WTC11 (cell line): ENCODE measurements at regions not wholly inside any gene's neighbourhood (a gene's known extent, or its start where the extent isn't known, plus 50 kb on each side); places are given as distances from the start of the nearest gene placed in this dataset.

Source experiments
- ATAC-seq: fragments of 200-7000 bp; cut with Tn5 transposase; 2 replicates; pipeline ENCODE4 v1.10.0; 2021; ENCODE audit warnings: mild to moderate bottlenecking, moderate library complexity
- CTCF ChIA-PET: fragments of 300-600 bp; sonication (Branson Sonifier 250); formaldehyde crosslinking; loops from one replicate; lab custom pipeline; 2021; ENCODE audit warnings: antibody characterized with exemption; lab: Charles Lee
- POLR2A ChIA-PET: fragments of 350-600 bp; sonication (Branson Sonifier 250); formaldehyde crosslinking; loops from one replicate; lab custom pipeline; 2021; ENCODE audit warnings: antibody characterized with exemption; lab: Charles Lee
- DNase-seq: peaks from one replicate; pipeline ENCODE4 v3.0.0; 2021; ENCODE audit warnings: low spot score
- H3K27ac Mint-ChIP-seq: 2 replicates; pipeline ENCODE4 v1.8.0; 2021; ENCODE audit warnings: mixed read lengths
- H3K27me3 Mint-ChIP-seq: 2 replicates; pipeline ENCODE4 v1.8.0; 2021; ENCODE audit warnings: low read depth, mild to moderate bottlenecking, moderate library complexity, mixed read lengths
- H3K36me3 Mint-ChIP-seq: 2 replicates; pipeline ENCODE4 v1.8.0; 2021; ENCODE audit warnings: mixed read lengths
- H3K4me1 Mint-ChIP-seq: 2 replicates; pipeline ENCODE4 v1.8.0; 2022; ENCODE audit warnings: mixed read lengths
- H3K4me3 Mint-ChIP-seq: 2 replicates; pipeline ENCODE4 v1.8.0; 2021; ENCODE audit warnings: mild to moderate bottlenecking, moderate library complexity, mixed read lengths
- H3K9me3 Mint-ChIP-seq: 2 replicates; pipeline ENCODE4 v1.8.0; 2021; ENCODE audit warnings: mixed read lengths
- AFF4 ChIP-seq: sonication (generic); formaldehyde crosslinking; IDR thresholded peaks from 2 replicates; pipeline ENCODE4 v1.8.1; 2023; ENCODE audit warnings: mild to moderate bottlenecking, missing genetic modification reagents, borderline replicate concordance
- CREM ChIP-seq: sonication (generic); formaldehyde crosslinking; IDR thresholded peaks from 2 replicates; pipeline ENCODE4 v1.8.1; 2022; ENCODE audit warnings: mild to moderate bottlenecking, missing genetic modification reagents, moderate library complexity
- FOXJ3 ChIP-seq: sonication (generic); formaldehyde crosslinking; IDR thresholded peaks from 2 replicates; pipeline ENCODE4 v1.9.0; 2021; ENCODE audit warnings: missing genetic modification reagents, mild to moderate bottlenecking, borderline replicate concordance
- FOXK1 ChIP-seq: sonication (generic); formaldehyde crosslinking; IDR thresholded peaks from 2 replicates; pipeline ENCODE4 v1.8.0; 2022; ENCODE audit warnings: mild to moderate bottlenecking, moderate library complexity, missing genetic modification reagents
- GABPB1 ChIP-seq: sonication (generic); formaldehyde crosslinking; IDR thresholded peaks from 2 replicates; pipeline ENCODE4 v1.8.1; 2023; ENCODE audit warnings: mild to moderate bottlenecking, missing genetic modification reagents
- IRF1 ChIP-seq: sonication (generic); formaldehyde crosslinking; IDR thresholded peaks from 2 replicates; pipeline ENCODE4 v1.8.0; 2023; ENCODE audit warnings: missing genetic modification reagents
- JAZF1 ChIP-seq: fragments of 250-450 bp; sonication (Bioruptor Pico); IDR thresholded peaks from 2 replicates; pipeline ENCODE4 v1.9.0; 2021; ENCODE audit warnings: moderate library complexity, mild to moderate bottlenecking, inconsistent platforms
- NFE2L1 ChIP-seq: sonication (generic); formaldehyde crosslinking; IDR thresholded peaks from 2 replicates; pipeline ENCODE4 v1.8.1; 2023; ENCODE audit warnings: missing genetic modification reagents
- NFYB ChIP-seq: sonication (generic); formaldehyde crosslinking; conservative IDR thresholded peaks from 2 replicates; pipeline ENCODE4 v1.8.0; 2022; ENCODE audit warnings: low read depth, missing genetic modification reagents
- NR1H2 ChIP-seq: sonication (generic); formaldehyde crosslinking; IDR thresholded peaks from 2 replicates; pipeline ENCODE4 v1.9.0; 2021; ENCODE audit warnings: mild to moderate bottlenecking, moderate library complexity, missing genetic modification reagents
- NR2C2 ChIP-seq: sonication (generic); formaldehyde crosslinking; IDR thresholded peaks from 2 replicates; pipeline ENCODE4 v1.8.0; 2022; ENCODE audit warnings: mild to moderate bottlenecking, missing genetic modification reagents
- OVOL2 ChIP-seq: fragments of 250-450 bp; sonication (Bioruptor Pico); IDR thresholded peaks from 2 replicates; pipeline ENCODE4 v1.9.0; 2021; ENCODE audit warnings: mild to moderate bottlenecking, borderline replicate concordance
- SMAD3 ChIP-seq: sonication (generic); formaldehyde crosslinking; IDR thresholded peaks from 2 replicates; pipeline ENCODE4 v1.8.0; 2022; ENCODE audit warnings: missing genetic modification reagents, mild to moderate bottlenecking, borderline replicate concordance
- TEAD4 ChIP-seq: sonication (generic); formaldehyde crosslinking; IDR thresholded peaks from 2 replicates; pipeline ENCODE4 v1.8.0; 2022; ENCODE audit warnings: mild to moderate bottlenecking, missing genetic modification reagents
- ZNF121 ChIP-seq: sonication (generic); formaldehyde crosslinking; IDR thresholded peaks from 2 replicates; pipeline ENCODE4 v1.8.0; 2023; ENCODE audit warnings: missing genetic modification reagents
- ZNF219 ChIP-seq: sonication (generic); formaldehyde crosslinking; IDR thresholded peaks from 2 replicates; pipeline ENCODE4 v1.8.0; 2023; ENCODE audit warnings: missing genetic modification reagents, mild to moderate bottlenecking, borderline replicate concordance
- ZNF671 ChIP-seq: fragments of 250-450 bp; sonication (Bioruptor Pico); IDR thresholded peaks from 2 replicates; pipeline ENCODE4 v1.8.0; 2021; ENCODE audit warnings: mild to moderate bottlenecking
- TF ChIP-seq, protein P1 (sequence below): sonication (generic); formaldehyde crosslinking; IDR thresholded peaks from 2 replicates; pipeline ENCODE4 v1.8.0; 2023; ENCODE audit warnings: mild to moderate bottlenecking, missing genetic modification reagents
- TF ChIP-seq, protein P2 (sequence below): sonication (generic); formaldehyde crosslinking; conservative IDR thresholded peaks from 2 replicates; pipeline ENCODE4 v1.8.1; 2023; ENCODE audit warnings: mild to moderate bottlenecking, low read depth, missing genetic modification reagents, moderate library complexity
- TF ChIP-seq, protein P3 (sequence below): fragments of 250-450 bp; sonication (Bioruptor Pico); IDR thresholded peaks from 2 replicates; pipeline ENCODE4 v2.1.2; 2022; ENCODE audit warnings: mild to moderate bottlenecking, moderate library complexity
- TF ChIP-seq, protein P4 (sequence below): fragments of 250-450 bp; sonication (Bioruptor Pico); IDR thresholded peaks from 2 replicates; pipeline ENCODE4 v1.9.0; 2021; ENCODE audit warnings: mild to moderate bottlenecking

DNA sequence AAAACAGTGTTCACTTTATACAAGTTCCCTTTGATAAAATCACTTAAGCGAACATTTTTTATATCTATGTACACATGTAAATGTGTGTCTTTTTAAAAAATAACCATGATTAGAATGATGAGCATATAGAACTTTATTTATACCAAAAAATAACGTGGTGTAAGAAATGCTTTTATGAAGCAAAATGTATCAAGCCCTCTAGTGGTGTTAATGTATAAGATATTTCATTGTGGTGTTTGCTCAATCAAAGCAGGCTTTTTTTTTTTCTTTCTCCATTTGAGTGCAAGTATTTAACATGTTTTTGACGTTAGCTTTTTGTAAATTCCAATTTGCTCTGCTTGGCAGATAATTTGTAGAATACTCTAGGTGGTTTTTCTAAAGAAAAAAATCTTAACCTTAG lies 2092.4 kb upstream of the TENM3 start:
- Mint-ChIP-seq H3K27me3 (no peaks in the 10 kb centered on the region), H3K27ac (no peak overlapping the region), H3K4me3 (no peak overlapping the region), H3K4me1 (peaks cover 12% of the 10 kb centered on the region), H3K36me3 (no peaks in the 10 kb centered on the region), H3K9me3 (no peaks in the 10 kb centered on the region)
- POLR2A ChIA-PET = no interaction called here
- no peak for ATAC-seq
- CTCF ChIA-PET = interaction anchor here (1.2 kb wide), 1 partner anchor 9 kb away, joined by 5 read pairs; no protein-coding TSS in a partner anchor
- DNase-seq = no peak
- no peak for TF ChIP-seq SMAD3 (CRISPR knock-in tag)
- TF ChIP-seq ZNF671 (CRISPR knock-in tag) = no peak

GRCh38 chr4:180152831-180153230 lies 2090.4 kb upstream of the TENM3 start:
- no peak overlapping the region for H3K4me3 Mint-ChIP-seq
- CTCF ChIA-PET = no interaction called here
- TF ChIP-seq FOXJ3 (CRISPR knock-in tag) (no peak), NFYB (CRISPR knock-in tag) (no peak)
- TF ChIP-seq, protein P1, sequence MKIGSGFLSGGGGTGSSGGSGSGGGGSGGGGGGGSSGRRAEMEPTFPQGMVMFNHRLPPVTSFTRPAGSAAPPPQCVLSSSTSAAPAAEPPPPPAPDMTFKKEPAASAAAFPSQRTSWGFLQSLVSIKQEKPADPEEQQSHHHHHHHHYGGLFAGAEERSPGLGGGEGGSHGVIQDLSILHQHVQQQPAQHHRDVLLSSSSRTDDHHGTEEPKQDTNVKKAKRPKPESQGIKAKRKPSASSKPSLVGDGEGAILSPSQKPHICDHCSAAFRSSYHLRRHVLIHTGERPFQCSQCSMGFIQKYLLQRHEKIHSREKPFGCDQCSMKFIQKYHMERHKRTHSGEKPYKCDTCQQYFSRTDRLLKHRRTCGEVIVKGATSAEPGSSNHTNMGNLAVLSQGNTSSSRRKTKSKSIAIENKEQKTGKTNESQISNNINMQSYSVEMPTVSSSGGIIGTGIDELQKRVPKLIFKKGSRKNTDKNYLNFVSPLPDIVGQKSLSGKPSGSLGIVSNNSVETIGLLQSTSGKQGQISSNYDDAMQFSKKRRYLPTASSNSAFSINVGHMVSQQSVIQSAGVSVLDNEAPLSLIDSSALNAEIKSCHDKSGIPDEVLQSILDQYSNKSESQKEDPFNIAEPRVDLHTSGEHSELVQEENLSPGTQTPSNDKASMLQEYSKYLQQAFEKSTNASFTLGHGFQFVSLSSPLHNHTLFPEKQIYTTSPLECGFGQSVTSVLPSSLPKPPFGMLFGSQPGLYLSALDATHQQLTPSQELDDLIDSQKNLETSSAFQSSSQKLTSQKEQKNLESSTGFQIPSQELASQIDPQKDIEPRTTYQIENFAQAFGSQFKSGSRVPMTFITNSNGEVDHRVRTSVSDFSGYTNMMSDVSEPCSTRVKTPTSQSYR (CRISPR knock-in tag) = no peak
- H3K36me3 Mint-ChIP-seq = no peaks in the 10 kb centered on the region
- POLR2A ChIA-PET = no interaction called here
- DNase-seq (no peak), ATAC-seq (no peak)
- H3K27me3 Mint-ChIP-seq = no peaks in the 10 kb centered on the region
- H3K9me3 Mint-ChIP-seq = no peaks in the 10 kb centered on the region
- H3K4me1 Mint-ChIP-seq = peaks cover 12% of the 10 kb centered on the region
- H3K27ac Mint-ChIP-seq = no peak overlapping the region

- DNase-seq = no peak
- TF ChIP-seq AFF4 (CRISPR knock-in tag) (no peak), NFYB (CRISPR knock-in tag) (no peak), NR1H2 (CRISPR knock-in tag) (no peak), ZNF219 (CRISPR knock-in tag) (no peak), IRF1 (CRISPR knock-in tag) (no peak), NFE2L1 (CRISPR knock-in tag) (no peak), GABPB1 (CRISPR knock-in tag) (no peak), NR2C2 (CRISPR knock-in tag) (no peak), CREM (CRISPR knock-in tag) (no peak), TEAD4 (CRISPR knock-in tag) (no peak), JAZF1 (CRISPR knock-in tag) (no peak), FOXK1 (CRISPR knock-in tag) (no peak), OVOL2 (CRISPR knock-in tag) (no peak), ZNF121 (CRISPR knock-in tag) (no peak)
- TF ChIP-seq, protein P2, sequence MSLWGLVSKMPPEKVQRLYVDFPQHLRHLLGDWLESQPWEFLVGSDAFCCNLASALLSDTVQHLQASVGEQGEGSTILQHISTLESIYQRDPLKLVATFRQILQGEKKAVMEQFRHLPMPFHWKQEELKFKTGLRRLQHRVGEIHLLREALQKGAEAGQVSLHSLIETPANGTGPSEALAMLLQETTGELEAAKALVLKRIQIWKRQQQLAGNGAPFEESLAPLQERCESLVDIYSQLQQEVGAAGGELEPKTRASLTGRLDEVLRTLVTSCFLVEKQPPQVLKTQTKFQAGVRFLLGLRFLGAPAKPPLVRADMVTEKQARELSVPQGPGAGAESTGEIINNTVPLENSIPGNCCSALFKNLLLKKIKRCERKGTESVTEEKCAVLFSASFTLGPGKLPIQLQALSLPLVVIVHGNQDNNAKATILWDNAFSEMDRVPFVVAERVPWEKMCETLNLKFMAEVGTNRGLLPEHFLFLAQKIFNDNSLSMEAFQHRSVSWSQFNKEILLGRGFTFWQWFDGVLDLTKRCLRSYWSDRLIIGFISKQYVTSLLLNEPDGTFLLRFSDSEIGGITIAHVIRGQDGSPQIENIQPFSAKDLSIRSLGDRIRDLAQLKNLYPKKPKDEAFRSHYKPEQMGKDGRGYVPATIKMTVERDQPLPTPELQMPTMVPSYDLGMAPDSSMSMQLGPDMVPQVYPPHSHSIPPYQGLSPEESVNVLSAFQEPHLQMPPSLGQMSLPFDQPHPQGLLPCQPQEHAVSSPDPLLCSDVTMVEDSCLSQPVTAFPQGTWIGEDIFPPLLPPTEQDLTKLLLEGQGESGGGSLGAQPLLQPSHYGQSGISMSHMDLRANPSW = no peak
- TF ChIP-seq, protein P3, sequence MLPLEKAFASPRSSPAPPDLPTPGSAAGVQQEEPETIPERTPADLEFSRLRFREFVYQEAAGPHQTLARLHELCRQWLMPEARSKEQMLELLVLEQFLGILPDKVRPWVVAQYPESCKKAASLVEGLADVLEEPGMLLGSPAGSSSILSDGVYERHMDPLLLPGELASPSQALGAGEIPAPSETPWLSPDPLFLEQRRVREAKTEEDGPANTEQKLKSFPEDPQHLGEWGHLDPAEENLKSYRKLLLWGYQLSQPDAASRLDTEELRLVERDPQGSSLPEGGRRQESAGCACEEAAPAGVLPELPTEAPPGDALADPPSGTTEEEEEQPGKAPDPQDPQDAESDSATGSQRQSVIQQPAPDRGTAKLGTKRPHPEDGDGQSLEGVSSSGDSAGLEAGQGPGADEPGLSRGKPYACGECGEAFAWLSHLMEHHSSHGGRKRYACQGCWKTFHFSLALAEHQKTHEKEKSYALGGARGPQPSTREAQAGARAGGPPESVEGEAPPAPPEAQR (CRISPR knock-in tag) = no peak
- TF ChIP-seq, protein P4, sequence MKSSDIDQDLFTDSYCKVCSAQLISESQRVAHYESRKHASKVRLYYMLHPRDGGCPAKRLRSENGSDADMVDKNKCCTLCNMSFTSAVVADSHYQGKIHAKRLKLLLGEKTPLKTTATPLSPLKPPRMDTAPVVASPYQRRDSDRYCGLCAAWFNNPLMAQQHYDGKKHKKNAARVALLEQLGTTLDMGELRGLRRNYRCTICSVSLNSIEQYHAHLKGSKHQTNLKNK (CRISPR knock-in tag) = no peak
- Mint-ChIP-seq H3K4me1 (peaks cover 12% of the 10 kb centered on the region), H3K4me3 (no peak overlapping the region), H3K9me3 (no peaks in the 10 kb centered on the region), H3K36me3 (no peaks in the 10 kb centered on the region), H3K27me3 (no peaks in the 10 kb centered on the region), H3K27ac (no peak overlapping the region)
- ChIA-PET POLR2A (no interaction called here), CTCF (no interaction called here)
- no peak for ATAC-seq
Observed at GRCh38 chr4:180153587-180153986, 2089.6 kb upstream of the TENM3 start.
